ENCODE measurements at regions not wholly inside any gene's neighbourhood (a gene's known extent, or its start where the extent isn't known, plus 50 kb on each side); places are given as distances from the start of the nearest gene placed in this dataset.

- DNase-seq, result no peak
Measured at GRCh38 chr6:156107624-156108101, 652.0 kb upstream of the NOX3 start.

GRCh38 chr6:156102129-156102528 is 646.5 kb upstream of the NOX3 start:
- DNase-seq, result no peak

GRCh38 chr6:156098839-156099238 is 643.2 kb upstream of the NOX3 start:
- DNase-seq, result no peak

- DNase-seq, result no peak
Measured at GRCh38 chr6:156087487-156087886, 631.8 kb upstream of the NOX3 start.

- DNase-seq, result no peak
Measured at GRCh38 chr6:156082012-156082411, 626.4 kb upstream of the NOX3 start.

- DNase-seq, result no peak
Measured at GRCh38 chr6:156080371-156080770, 624.7 kb upstream of the NOX3 start.

GRCh38 chr6:156068881-156069280 is 613.2 kb upstream of the NOX3 start:
- DNase-seq, result no peak

GRCh38 chr6:156065849-156066248 is 610.2 kb upstream of the NOX3 start:
- DNase-seq, result no peak

- no peak for DNase-seq
Measured at GRCh38 chr6:156062091-156062563, 606.5 kb upstream of the NOX3 start.

GRCh38 chr6:156061465-156061864 is 605.8 kb upstream of the NOX3 start:
- no peak for DNase-seq

- DNase-seq, result no peak
Measured at GRCh38 chr6:156060013-156060412, 604.4 kb upstream of the NOX3 start.

GRCh38 chr6:156058356-156058755 is 602.7 kb upstream of the NOX3 start:
- no peak for DNase-seq

GRCh38 chr6:156057869-156058268 is 602.2 kb upstream of the NOX3 start:
- DNase-seq, result no peak

GRCh38 chr6:156056085-156056484 is 600.4 kb upstream of the NOX3 start:
- no peak for DNase-seq

- DNase-seq, result no peak
Measured at GRCh38 chr6:156053626-156054025, 598.0 kb upstream of the NOX3 start.

- no peak for DNase-seq
Measured at GRCh38 chr6:156046841-156047449, 591.3 kb upstream of the NOX3 start.

- no peak for DNase-seq
Measured at GRCh38 chr6:156046268-156046665, 590.6 kb upstream of the NOX3 start.

GRCh38 chr6:156045401-156046267 is 590.0 kb upstream of the NOX3 start:
- DNase-seq, result no peak

GRCh38 chr6:156033598-156033997 is 578.0 kb upstream of the NOX3 start:
- no peak for DNase-seq

- no peak for DNase-seq
Measured at GRCh38 chr6:156031516-156031915, 575.9 kb upstream of the NOX3 start.

GRCh38 chr6:156030053-156030452 is 574.4 kb upstream of the NOX3 start:
- DNase-seq, result no peak

- no peak for DNase-seq
Measured at GRCh38 chr6:156029286-156029985, 573.8 kb upstream of the NOX3 start.

GRCh38 chr6:156028335-156029131 is 572.9 kb upstream of the NOX3 start:
- DNase-seq, result no peak

All from activated CD8-positive, alpha-beta memory T cell treated with anti-CD3 and anti-CD28 coated beads for 24 hours (primary cell).